ENCODE measurements at regions not wholly inside any gene's neighbourhood (a gene's known extent, or its start where the extent isn't known, plus 50 kb on each side); places are given as distances from the start of the nearest gene placed in this dataset.

- Histone ChIP-seq H3K4me3 (ENCODE audit: low read depth, low read length, poor library complexity, severe bottlenecking) (no peak overlapping the region), H3K9me3 (ENCODE audit: low read depth, low read length, poor library complexity, severe bottlenecking) (no peaks in the 10 kb centered on the region), H3K4me1 (ENCODE audit: insufficient read depth, low read length, poor library complexity, severe bottlenecking) (no peaks in the 10 kb centered on the region), H3K27me3 (replicated peaks; ENCODE audit: insufficient read depth, low read depth, low read length, poor library complexity) (no peaks in the 10 kb centered on the region), H3K36me3 (ENCODE audit: insufficient read depth, low read length, poor library complexity, severe bottlenecking) (no peaks in the 10 kb centered on the region), H3K27ac (ENCODE audit: low read depth, low read length, poor library complexity, severe bottlenecking) (no peak overlapping the region)
- no peak for TF ChIP-seq EZH2 (IDR thresholded peaks at IDR 0.05; ENCODE audit: borderline replicate concordance, low read depth, low read length, poor library complexity, severe bottlenecking)
- TF ChIP-seq, protein P1, sequence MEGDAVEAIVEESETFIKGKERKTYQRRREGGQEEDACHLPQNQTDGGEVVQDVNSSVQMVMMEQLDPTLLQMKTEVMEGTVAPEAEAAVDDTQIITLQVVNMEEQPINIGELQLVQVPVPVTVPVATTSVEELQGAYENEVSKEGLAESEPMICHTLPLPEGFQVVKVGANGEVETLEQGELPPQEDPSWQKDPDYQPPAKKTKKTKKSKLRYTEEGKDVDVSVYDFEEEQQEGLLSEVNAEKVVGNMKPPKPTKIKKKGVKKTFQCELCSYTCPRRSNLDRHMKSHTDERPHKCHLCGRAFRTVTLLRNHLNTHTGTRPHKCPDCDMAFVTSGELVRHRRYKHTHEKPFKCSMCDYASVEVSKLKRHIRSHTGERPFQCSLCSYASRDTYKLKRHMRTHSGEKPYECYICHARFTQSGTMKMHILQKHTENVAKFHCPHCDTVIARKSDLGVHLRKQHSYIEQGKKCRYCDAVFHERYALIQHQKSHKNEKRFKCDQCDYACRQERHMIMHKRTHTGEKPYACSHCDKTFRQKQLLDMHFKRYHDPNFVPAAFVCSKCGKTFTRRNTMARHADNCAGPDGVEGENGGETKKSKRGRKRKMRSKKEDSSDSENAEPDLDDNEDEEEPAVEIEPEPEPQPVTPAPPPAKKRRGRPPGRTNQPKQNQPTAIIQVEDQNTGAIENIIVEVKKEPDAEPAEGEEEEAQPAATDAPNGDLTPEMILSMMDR (conservative IDR thresholded peaks at IDR 0.05; ENCODE audit: low read depth, low read length): no peak
- intact Hi-C loops (cut with micrococcal nuclease; ENCODE audit: unreplicated experiment): no loop called here
- CTCF ChIA-PET: no interaction called here
- no TSS peak for BruUV-seq (replicated peaks)
- POLR2A ChIA-PET (ENCODE audit: low non-redundant PET): no interaction called here
- DNase-seq (ENCODE audit: low spot score): no peak
Measured at GRCh38 chr5:115429345-115429940, 115.1 kb downstream of the FEM1C start.

DNA sequence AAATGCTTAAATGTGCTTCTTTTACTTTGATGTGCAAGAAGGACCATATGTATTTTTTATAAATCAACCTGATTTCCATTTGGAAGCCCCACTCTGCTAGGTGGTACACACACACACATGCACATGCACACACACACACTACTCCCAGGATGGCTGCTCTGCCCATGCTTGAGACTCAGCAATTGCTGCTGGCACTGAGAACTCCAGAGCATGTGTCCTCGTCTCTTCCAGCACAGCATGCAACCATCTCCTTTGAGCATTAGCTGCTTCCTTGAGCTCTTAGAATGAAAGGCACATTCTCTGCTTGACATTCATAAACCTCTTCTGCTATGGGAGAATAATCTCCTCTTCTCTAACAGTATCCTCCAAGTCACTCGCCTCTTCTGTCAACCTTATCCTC lies 115.9 kb downstream of the FEM1C start:
- DNase-seq (ENCODE audit: low spot score): no peak
- H3K27ac ChIP-seq (ENCODE audit: low read depth, low read length, poor library complexity, severe bottlenecking): no peak overlapping the region
- TF ChIP-seq EZH2 (IDR thresholded peaks at IDR 0.05; ENCODE audit: borderline replicate concordance, low read depth, low read length, poor library complexity, severe bottlenecking): no peak
- TF ChIP-seq, protein P1 (conservative IDR thresholded peaks at IDR 0.05; ENCODE audit: low read depth, low read length): no peak
- ChIA-PET POLR2A (ENCODE audit: low non-redundant PET) (no interaction called here), CTCF (no interaction called here)
- H3K9me3 ChIP-seq (ENCODE audit: low read depth, low read length, poor library complexity, severe bottlenecking): no peaks in the 10 kb centered on the region
- no peaks in the 10 kb centered on the region for H3K4me1 ChIP-seq (ENCODE audit: insufficient read depth, low read length, poor library complexity, severe bottlenecking)
- intact Hi-C loops (cut with micrococcal nuclease; ENCODE audit: unreplicated experiment): no loop called here
- no peaks in the 10 kb centered on the region for H3K36me3 ChIP-seq (ENCODE audit: insufficient read depth, low read length, poor library complexity, severe bottlenecking)
- no TSS peak for BruUV-seq (replicated peaks)
- H3K27me3 ChIP-seq (replicated peaks; ENCODE audit: insufficient read depth, low read depth, low read length, poor library complexity): no peaks in the 10 kb centered on the region
- H3K4me3 ChIP-seq (ENCODE audit: low read depth, low read length, poor library complexity, severe bottlenecking): no peak overlapping the region

DNA sequence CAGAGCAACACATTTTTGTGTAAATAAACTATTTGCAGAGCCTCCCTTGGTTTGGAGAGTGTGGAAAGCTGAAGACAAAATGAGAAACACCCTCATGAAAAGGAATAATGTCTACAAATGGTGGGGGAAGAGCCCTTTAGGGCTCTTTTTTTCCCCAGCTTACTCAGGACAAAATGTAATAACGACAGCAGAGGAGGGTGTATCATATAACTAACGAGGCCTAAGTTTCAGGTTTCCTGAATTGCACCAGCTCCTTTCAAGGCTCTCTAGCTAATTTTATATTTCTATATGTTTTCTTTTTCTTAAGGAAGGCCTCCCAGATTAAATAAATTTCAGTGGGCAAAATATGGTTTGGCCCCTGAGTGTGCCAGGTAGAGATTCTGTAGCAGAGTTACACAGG lies 116.3 kb downstream of the FEM1C start:
- intact Hi-C loops (cut with micrococcal nuclease; ENCODE audit: unreplicated experiment): no loop called here
- no TSS peak for BruUV-seq (replicated peaks)
- Histone ChIP-seq H3K9me3 (ENCODE audit: low read depth, low read length, poor library complexity, severe bottlenecking) (no peaks in the 10 kb centered on the region), H3K4me1 (ENCODE audit: insufficient read depth, low read length, poor library complexity, severe bottlenecking) (no peaks in the 10 kb centered on the region), H3K27ac (ENCODE audit: low read depth, low read length, poor library complexity, severe bottlenecking) (no peak overlapping the region), H3K27me3 (replicated peaks; ENCODE audit: insufficient read depth, low read depth, low read length, poor library complexity) (no peaks in the 10 kb centered on the region), H3K36me3 (ENCODE audit: insufficient read depth, low read length, poor library complexity, severe bottlenecking) (no peaks in the 10 kb centered on the region), H3K4me3 (ENCODE audit: low read depth, low read length, poor library complexity, severe bottlenecking) (no peak overlapping the region)
- POLR2A ChIA-PET (ENCODE audit: low non-redundant PET): no interaction called here
- TF ChIP-seq, protein P1 (conservative IDR thresholded peaks at IDR 0.05; ENCODE audit: low read depth, low read length): no peak
- TF ChIP-seq EZH2 (IDR thresholded peaks at IDR 0.05; ENCODE audit: borderline replicate concordance, low read depth, low read length, poor library complexity, severe bottlenecking): no peak
- no peak for DNase-seq (ENCODE audit: low spot score)
- CTCF ChIA-PET: no interaction called here
